ENCODE measurements at regions not wholly inside any gene's neighbourhood (a gene's known extent, or its start where the extent isn't known, plus 50 kb on each side); places are given as distances from the start of the nearest gene placed in this dataset.

DNA sequence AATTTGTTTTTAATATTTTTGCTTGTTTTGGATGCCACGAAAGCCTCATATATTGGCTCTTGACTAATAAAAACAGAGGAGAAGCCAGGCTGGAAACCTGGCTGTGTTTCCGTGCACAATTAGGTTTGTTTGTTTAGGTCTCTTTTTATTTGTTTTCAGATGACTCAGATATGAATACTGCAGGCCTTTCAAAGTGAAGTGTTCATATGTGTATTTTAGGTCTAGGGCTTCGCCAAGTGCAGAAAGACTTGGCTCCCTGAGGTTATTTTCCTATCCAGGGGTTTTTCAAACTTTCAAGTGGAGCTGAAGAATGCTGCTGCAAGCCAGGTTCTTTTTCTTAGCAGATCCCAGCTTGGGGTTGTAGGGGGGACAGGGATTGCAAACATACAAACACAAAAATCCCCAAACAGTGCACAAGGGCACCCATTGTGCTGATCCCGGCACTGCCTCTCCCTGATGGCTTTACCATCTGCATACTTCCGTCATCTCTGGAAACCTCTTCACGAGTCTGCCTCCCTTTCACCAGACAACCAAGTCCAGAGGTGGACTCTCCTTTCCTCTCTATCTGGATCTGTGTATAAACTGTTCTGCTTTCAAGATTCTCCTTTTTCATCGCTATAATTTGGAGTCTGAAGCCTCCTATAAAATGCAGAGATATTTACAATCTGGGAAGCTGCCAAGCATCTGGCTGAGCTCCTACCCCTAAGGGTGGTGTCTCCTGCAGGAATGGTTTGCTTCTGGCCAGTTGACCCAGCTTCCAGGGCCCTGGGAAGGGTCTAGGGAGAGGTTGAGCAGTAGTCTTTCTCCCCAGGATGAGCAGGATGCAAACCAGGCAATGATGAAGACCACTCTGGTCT lies 108.6 kb downstream of the SMIM20 start:
- Mint-ChIP-seq H3K9me3 (ENCODE audit: unreplicated experiment) (no peaks in the 10 kb centered on the region), H3K36me3 (ENCODE audit: low read depth, unreplicated experiment) (no peaks in the 10 kb centered on the region), H3K4me1 (ENCODE audit: unreplicated experiment) (no peaks in the 10 kb centered on the region), H3K27ac (ENCODE audit: unreplicated experiment) (no peak overlapping the region), H3K4me3 (ENCODE audit: unreplicated experiment) (no peak overlapping the region), H3K27me3 (ENCODE audit: unreplicated experiment) (peaks cover 6% of the 10 kb centered on the region)
- no peak for TF ChIP-seq CTCF (IDR thresholded peaks at IDR 0.05; ENCODE audit: unreplicated experiment)
- no peak for DNase-seq (ENCODE audit: low spot score)

DNA sequence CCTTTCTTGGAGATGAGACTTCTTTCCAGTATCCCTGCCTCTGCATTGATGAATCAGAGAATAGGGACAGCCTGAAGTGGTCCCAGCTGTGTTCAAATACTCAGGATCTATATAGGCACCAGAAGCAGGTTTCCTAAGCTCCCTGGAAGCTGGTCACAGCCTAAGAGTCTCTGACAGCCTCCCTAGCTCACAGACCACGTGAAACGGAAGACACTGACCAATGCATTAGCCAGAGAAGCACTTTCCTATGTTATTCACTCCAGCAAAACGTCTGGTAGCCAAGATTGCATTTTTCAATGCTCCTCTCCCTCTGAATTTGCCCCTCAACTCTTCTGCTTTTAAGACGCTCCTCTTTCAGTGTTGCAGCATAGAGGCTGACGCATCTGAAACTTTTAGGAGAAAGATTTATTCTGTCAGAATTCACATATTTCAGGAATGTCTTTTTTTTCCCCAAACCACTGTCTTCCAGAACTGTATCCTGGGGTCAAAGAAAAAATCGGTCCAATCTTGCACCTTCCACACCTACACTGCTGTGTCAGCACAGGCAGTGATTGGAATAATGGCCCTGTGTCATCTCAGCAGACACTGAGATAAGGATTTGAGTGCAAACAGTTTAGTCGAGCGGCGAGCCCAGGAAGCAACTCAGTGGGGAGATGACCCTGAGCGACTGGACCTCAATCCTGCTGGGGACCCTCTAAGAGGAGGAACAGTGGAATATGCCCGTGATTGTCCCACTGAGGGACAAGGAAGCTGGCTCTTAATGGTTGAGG lies 109.4 kb downstream of the SMIM20 start:
- DNase-seq (ENCODE audit: low spot score) = no peak
- Mint-ChIP-seq H3K27me3 (ENCODE audit: unreplicated experiment) (peaks cover 9% of the 10 kb centered on the region), H3K27ac (ENCODE audit: unreplicated experiment) (no peak overlapping the region), H3K4me3 (ENCODE audit: unreplicated experiment) (no peak overlapping the region), H3K9me3 (ENCODE audit: unreplicated experiment) (no peaks in the 10 kb centered on the region), H3K36me3 (ENCODE audit: low read depth, unreplicated experiment) (no peaks in the 10 kb centered on the region), H3K4me1 (ENCODE audit: unreplicated experiment) (no peaks in the 10 kb centered on the region)
- no peak for TF ChIP-seq CTCF (IDR thresholded peaks at IDR 0.05; ENCODE audit: unreplicated experiment)

DNA sequence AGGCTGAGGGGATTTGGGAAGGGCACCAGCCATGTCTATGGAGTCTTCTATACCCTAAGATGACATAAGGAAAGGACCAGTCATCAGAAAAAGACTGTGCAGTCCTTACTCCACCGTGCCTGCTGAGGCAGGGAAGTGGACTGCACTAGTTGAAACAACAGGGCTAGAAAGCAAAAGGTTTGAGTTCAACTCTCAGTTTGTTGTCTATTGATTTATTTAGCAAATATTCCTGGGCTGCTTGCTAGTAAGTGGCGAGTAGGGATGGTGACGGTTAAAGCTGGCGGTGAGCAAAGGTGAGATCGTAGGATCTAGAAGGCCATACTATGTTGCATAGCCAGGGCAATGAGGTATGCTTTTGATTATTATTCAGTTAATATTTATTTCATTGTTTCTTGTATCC lies 110.1 kb downstream of the SMIM20 start:
- Mint-ChIP-seq H3K36me3 (ENCODE audit: low read depth, unreplicated experiment) (no peaks in the 10 kb centered on the region), H3K27ac (ENCODE audit: unreplicated experiment) (no peak overlapping the region), H3K4me3 (ENCODE audit: unreplicated experiment) (no peak overlapping the region), H3K9me3 (ENCODE audit: unreplicated experiment) (no peaks in the 10 kb centered on the region), H3K27me3 (ENCODE audit: unreplicated experiment) (peaks cover 9% of the 10 kb centered on the region), H3K4me1 (ENCODE audit: unreplicated experiment) (no peaks in the 10 kb centered on the region)
- no peak for TF ChIP-seq CTCF (IDR thresholded peaks at IDR 0.05; ENCODE audit: unreplicated experiment)
- no peak for DNase-seq (ENCODE audit: low spot score)

GRCh38 chr4:26028133-26028792 lies 114.2 kb downstream of the SMIM20 start:
- peaks cover 2% of the 10 kb centered on the region for H3K36me3 Mint-ChIP-seq (ENCODE audit: low read depth, unreplicated experiment)
- TF ChIP-seq CTCF (IDR thresholded peaks at IDR 0.05; ENCODE audit: unreplicated experiment) = no peak
- H3K9me3 Mint-ChIP-seq (ENCODE audit: unreplicated experiment) = no peaks in the 10 kb centered on the region
- H3K27me3 Mint-ChIP-seq (ENCODE audit: unreplicated experiment) = peaks cover 9% of the 10 kb centered on the region
- H3K4me3 Mint-ChIP-seq (ENCODE audit: unreplicated experiment) = no peak overlapping the region
- DNase-seq (ENCODE audit: low spot score) = no peak
- peaks cover 8% of the 10 kb centered on the region for H3K4me1 Mint-ChIP-seq (ENCODE audit: unreplicated experiment)
- no peak overlapping the region for H3K27ac Mint-ChIP-seq (ENCODE audit: unreplicated experiment)

Data from endothelial cell (in vitro differentiated cells).